Prostate gland (tissue), 2 donors: ENCODE measurements at regions not wholly inside any gene's neighbourhood (a gene's known extent, or its start where the extent isn't known, plus 50 kb on each side); places are given as distances from the start of the nearest gene placed in this dataset.

Experiments used
- DNase-seq: peaks from one replicate; pipeline ENCODE4 v3.0.0-alpha.2; 2019; ENCODE audit warnings: low spot score
- H3K27ac ChIP-seq, 2 donors: fragments of 200-600 bp; sonication (generic); 2 replicates each; pipeline ENCODE4 v1.5.1; 2017 to 2019
- H3K27me3 ChIP-seq: fragments of 200-600 bp; sonication (generic); replicated peaks from 2 replicates; pipeline ENCODE4 v1.5.1; 2019; ENCODE audit not compliant: insufficient read depth
- H3K36me3 ChIP-seq, 2 donors: fragments of 200-600 bp; sonication (generic); 1 replicate in 1 of 2; 2 replicates in 1 of 2; pipeline versions ENCODE4 v1.5.1 to v1.8.1; 2017 to 2019
- H3K4me1 ChIP-seq: fragments of 200-600 bp; sonication (generic); replicated peaks from 2 replicates; pipeline ENCODE4 v1.5.1; 2019
- H3K4me3 ChIP-seq, 2 donors: fragments of 200-600 bp; sonication (generic); 2 replicates each; pipeline ENCODE4 v1.5.1; 2017 to 2019
- H3K9me3 ChIP-seq: fragments of 200-600 bp; sonication (generic); 2 replicates; pipeline ENCODE4 v1.5.1; 2017
- CTCF ChIP-seq, 4 experiments: fragments of 200-600 bp in 2 of 4; fragments of 450-650 bp in 2 of 4; sonication (generic) in 2 of 4; IDR thresholded peaks; 1 replicate in 3 of 4; 2 replicates in 1 of 4; pipeline ENCODE4 v1.5.1; 2016 to 2019; ENCODE audit warnings: antibody characterized with exemption in 4 of 4, mild to moderate bottlenecking in 2 of 4, moderate library complexity in 2 of 4
- POLR2A ChIP-seq: fragments of 450-650 bp; IDR thresholded peaks from one replicate; pipeline ENCODE4 v1.6.1; 2016; ENCODE audit warnings: antibody characterized with exemption, mild to moderate bottlenecking
- POLR2AphosphoS5 ChIP-seq: sonication (generic); formaldehyde crosslinking; IDR thresholded peaks from one replicate; pipeline ENCODE4 v1.6.1; 2017; ENCODE audit warnings: antibody characterized with exemption
- WGBS: methylation state at CpG from one replicate; pipeline ENCODE4 v1.1.5; 2018; 5-methylcytosine and 5-hydroxymethylcytosine counted together
- intact Hi-C: fragments of 100-400 bp; cut with DNase I; formaldehyde crosslinking; loops from one replicate; pipeline ENCODE4 v1.14.2; 2022

- Histone ChIP-seq H3K9me3 (no peaks in the 10 kb centered on the region), H3K4me1 (no peaks in the 10 kb centered on the region), H3K27ac (peak overlapping the region in 1 of 2 donors; percentile 19), H3K36me3 (no peaks in the 10 kb centered on the region), H3K4me3 (no peak overlapping the region), H3K27me3 (no peaks in the 10 kb centered on the region)
- intact Hi-C loops, result no loop called here
- TF ChIP-seq POLR2AphosphoS5, result no peak
- TF ChIP-seq POLR2A, result no peak
- TF ChIP-seq CTCF (IDR thresholded peaks at IDR 0.05), result no peak
- no peak for DNase-seq
- WGBS, result 73% methylated on average over 22 of the region's 22 CpGs
Measured at GRCh38 chr6:170165471-170166117, 125.3 kb downstream of the DLL1 start.

DNA sequence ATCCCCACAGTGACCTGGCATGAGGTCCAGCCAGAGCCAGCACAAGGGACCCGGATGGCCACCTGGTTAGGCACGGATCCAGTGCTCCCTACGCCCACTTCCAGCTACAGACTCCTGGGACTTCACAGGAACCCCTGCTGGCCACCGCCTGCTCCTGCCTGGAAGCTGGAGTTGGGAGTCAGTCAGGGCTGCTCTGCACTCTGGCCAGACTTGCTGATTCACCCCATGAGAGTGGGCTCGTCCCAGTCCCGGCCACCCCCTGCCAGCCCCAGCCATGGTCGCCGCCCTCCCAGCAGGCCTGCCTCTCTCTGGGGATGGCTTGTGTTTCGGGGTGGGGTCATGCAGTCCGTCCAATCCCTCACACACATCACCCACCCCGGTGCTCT lies 125.8 kb downstream of the DLL1 start:
- no peaks in the 10 kb centered on the region for H3K4me1 ChIP-seq
- no peaks in the 10 kb centered on the region for H3K9me3 ChIP-seq
- 77% methylated on average over 9 of the region's 11 CpGs for WGBS
- H3K27me3 ChIP-seq, result no peaks in the 10 kb centered on the region
- no peaks in the 10 kb centered on the region for H3K36me3 ChIP-seq
- intact Hi-C loops, result no loop called here
- no peak for TF ChIP-seq POLR2AphosphoS5
- TF ChIP-seq CTCF (IDR thresholded peaks at IDR 0.05), result no peak
- no peak for TF ChIP-seq POLR2A
- no peak for DNase-seq
- H3K4me3 ChIP-seq, result no peak overlapping the region
- peak overlapping the region in 1 of 2 donors; percentile 19 for H3K27ac ChIP-seq

- WGBS, result 81% methylated on average over 21 of the region's 21 CpGs
- no peak overlapping the region for H3K4me3 ChIP-seq
- H3K36me3 ChIP-seq, result no peaks in the 10 kb centered on the region
- DNase-seq, result no peak
- intact Hi-C loops, result no loop called here
- no peaks in the 10 kb centered on the region for H3K27me3 ChIP-seq
- TF ChIP-seq POLR2AphosphoS5, result no peak
- TF ChIP-seq CTCF (IDR thresholded peaks at IDR 0.05), result no peak
- no peak for TF ChIP-seq POLR2A
- peak overlapping the region in 1 of 2 donors; percentile 19 for H3K27ac ChIP-seq
- no peaks in the 10 kb centered on the region for H3K9me3 ChIP-seq
- no peaks in the 10 kb centered on the region for H3K4me1 ChIP-seq
Measured at GRCh38 chr6:170164271-170164900, 126.5 kb downstream of the DLL1 start.

GRCh38 chr6:170163405-170164170 lies 127.3 kb downstream of the DLL1 start:
- Histone ChIP-seq H3K27ac (no peak overlapping the region), H3K9me3 (no peaks in the 10 kb centered on the region), H3K4me1 (no peaks in the 10 kb centered on the region), H3K27me3 (no peaks in the 10 kb centered on the region), H3K36me3 (no peaks in the 10 kb centered on the region), H3K4me3 (no peak overlapping the region)
- no peak for TF ChIP-seq CTCF (IDR thresholded peaks at IDR 0.05)
- TF ChIP-seq POLR2AphosphoS5, result no peak
- TF ChIP-seq POLR2A, result no peak
- intact Hi-C loops, result no loop called here
- WGBS, result 90% methylated on average over 27 of the region's 27 CpGs
- no peak for DNase-seq
